Fibroblast of skin of abdomen (primary cell): ENCODE measurements at regions not wholly inside any gene's neighbourhood (a gene's known extent, or its start where the extent isn't known, plus 50 kb on each side); places are given as distances from the start of the nearest gene placed in this dataset.

Experiments
- DNase-seq: peaks from one replicate; pipeline ENCODE4 v3.0.0-alpha.2; 2013

GRCh38 chr6:164013480-164014208 is 599.1 kb downstream of the QKI start:
- peak; percentile 19 for DNase-seq

- no peak for DNase-seq
These were observed 596.8 kb downstream of the QKI start for GRCh38 chr6:164011321-164011720.

GRCh38 chr6:164010441-164011103 is 596.1 kb downstream of the QKI start:
- DNase-seq = no peak

- DNase-seq = no peak
These were observed 594.4 kb downstream of the QKI start for GRCh38 chr6:164008902-164009301.

GRCh38 chr6:164007881-164008280 is 593.4 kb downstream of the QKI start:
- no peak for DNase-seq

- DNase-seq = no peak
These were observed 591.9 kb downstream of the QKI start for GRCh38 chr6:164006459-164006858.

- no peak for DNase-seq
These were observed 590.6 kb downstream of the QKI start for GRCh38 chr6:164005004-164005711.

- DNase-seq = no peak
These were observed 585.8 kb downstream of the QKI start for GRCh38 chr6:164000276-164000675.

GRCh38 chr6:163999475-164000125 is 585.1 kb downstream of the QKI start:
- peak; percentile 35 for DNase-seq

- DNase-seq = peak; percentile 48
These were observed 584.0 kb downstream of the QKI start for GRCh38 chr6:163998496-163998895.

GRCh38 chr6:163996491-163996890 is 582.0 kb downstream of the QKI start:
- DNase-seq = no peak

- DNase-seq = no peak
These were observed 580.0 kb downstream of the QKI start for GRCh38 chr6:163994566-163994965.

GRCh38 chr6:163992701-163993100 is 578.2 kb downstream of the QKI start:
- DNase-seq = no peak

GRCh38 chr6:163992056-163992455 is 577.5 kb downstream of the QKI start:
- no peak for DNase-seq

- no peak for DNase-seq
These were observed 576.8 kb downstream of the QKI start for GRCh38 chr6:163991321-163991720.

- DNase-seq = no peak
These were observed 571.8 kb downstream of the QKI start for GRCh38 chr6:163986313-163986712.

GRCh38 chr6:163985710-163986109 is 571.2 kb downstream of the QKI start:
- no peak for DNase-seq

- no peak for DNase-seq
These were observed 570.5 kb downstream of the QKI start for GRCh38 chr6:163985040-163985439.

- peak; percentile 45 for DNase-seq
These were observed 569.8 kb downstream of the QKI start for GRCh38 chr6:163984124-163984936.

- DNase-seq = no peak
These were observed 569.2 kb downstream of the QKI start for GRCh38 chr6:163983679-163984078.

- DNase-seq = no peak
These were observed 559.8 kb downstream of the QKI start for GRCh38 chr6:163974322-163974721.
